GM10266 (cell line): ENCODE measurements at regions not wholly inside any gene's neighbourhood (a gene's known extent, or its start where the extent isn't known, plus 50 kb on each side); places are given as distances from the start of the nearest gene placed in this dataset.
"Not testable (repeated sequence)": the region's sequence is repeated elsewhere in the genome, so short reads cannot be mapped to it uniquely, and the experiment has no call there.

Experiments used
- DNase-seq: peaks from one replicate; pipeline ENCODE4 v3.0.0; 2012; ENCODE audit errors: extremely low spot score
- CTCF ChIP-seq: IDR thresholded peaks from 2 replicates; pipeline ENCODE4 v1.5.1; 2012; ENCODE audit warnings: mild to moderate bottlenecking, low read depth; ENCODE audit not compliant: control insufficient read depth, insufficient read depth; ENCODE audit errors: missing control alignments

DNA sequence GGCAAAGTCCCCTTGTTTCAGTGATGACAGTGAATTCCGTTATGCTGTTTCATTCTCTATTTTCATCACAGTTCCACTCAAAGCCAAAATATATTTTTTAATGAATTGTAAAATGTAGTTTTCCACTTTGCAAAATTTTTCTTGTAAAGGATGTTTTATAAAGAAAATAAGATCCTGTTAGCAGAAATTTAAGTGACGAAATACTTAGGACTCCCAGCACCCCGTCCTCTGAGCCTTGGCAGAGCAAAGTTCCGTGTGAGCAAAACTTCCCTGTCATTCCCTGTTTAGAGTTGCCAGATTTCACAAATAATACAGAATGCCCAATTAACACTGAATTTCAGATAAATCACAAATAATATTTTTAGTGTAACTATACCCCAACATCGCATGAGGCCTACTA is 81.0 kb upstream of the RBPJ start:
- no peak for TF ChIP-seq CTCF
- DNase-seq: no peak

- no peak for DNase-seq
- no peak for TF ChIP-seq CTCF
Observed at GRCh38 chr4:26241179-26241578, 79.6 kb upstream of the RBPJ start.

DNA sequence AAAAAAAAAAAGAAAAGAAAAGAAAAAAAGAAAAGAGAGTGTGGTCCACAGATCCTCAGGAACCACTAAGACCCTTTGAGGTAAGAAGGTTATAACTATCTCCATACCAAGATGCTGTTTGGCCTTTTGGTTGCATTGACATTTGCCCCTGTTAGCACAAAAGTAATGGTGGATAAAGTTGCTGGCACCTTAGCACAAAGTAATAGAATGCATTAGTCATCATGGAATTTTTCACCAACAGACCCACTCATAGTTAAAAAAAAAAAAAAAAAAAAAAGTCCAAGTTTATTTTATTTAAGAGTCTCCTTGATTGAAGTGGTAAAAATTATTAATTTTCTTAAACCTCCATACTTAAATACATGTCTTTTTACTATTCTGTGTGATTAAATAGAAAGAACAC is 78.4 kb upstream of the RBPJ start:
- no peak for DNase-seq

DNA sequence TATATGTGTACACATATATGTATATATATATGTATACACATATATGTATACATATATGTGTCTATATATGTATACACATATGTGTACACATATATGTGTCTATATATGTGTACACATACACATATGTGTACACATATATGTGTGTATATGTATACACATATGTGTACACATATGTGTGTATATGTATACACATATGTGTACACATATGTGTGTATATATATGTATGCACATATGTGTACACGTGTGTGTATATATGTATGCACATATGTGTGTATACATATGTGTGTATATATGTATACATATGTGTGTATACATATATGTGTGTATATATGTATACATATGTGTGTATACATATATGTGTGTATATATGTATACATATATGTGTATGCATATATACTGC is 76.7 kb upstream of the RBPJ start:
- not testable (repeated sequence) for DNase-seq

More for the DNA sequence above, 78.4 kb upstream of the RBPJ start:
- no peak for TF ChIP-seq CTCF

DNA sequence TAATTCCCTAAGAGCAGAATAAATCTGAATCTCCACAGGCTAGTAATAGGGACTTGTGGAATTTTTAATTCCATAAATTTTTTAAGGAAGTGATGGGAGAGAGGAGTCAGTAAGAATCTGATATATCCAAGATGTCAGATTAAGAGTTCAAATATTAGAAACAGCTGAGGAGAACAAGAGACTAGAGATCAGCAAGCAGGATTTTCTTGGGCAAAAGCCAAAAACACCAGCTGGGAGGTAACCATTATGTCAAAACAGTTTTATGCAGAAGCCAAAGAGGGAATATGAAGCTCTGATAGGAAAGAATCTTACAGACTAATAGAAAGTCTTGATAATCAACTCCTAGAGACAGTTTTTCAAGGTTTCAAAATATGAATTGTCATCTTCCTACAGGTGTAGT is 72.2 kb upstream of the RBPJ start:
- no peak for DNase-seq
- no peak for TF ChIP-seq CTCF

DNA sequence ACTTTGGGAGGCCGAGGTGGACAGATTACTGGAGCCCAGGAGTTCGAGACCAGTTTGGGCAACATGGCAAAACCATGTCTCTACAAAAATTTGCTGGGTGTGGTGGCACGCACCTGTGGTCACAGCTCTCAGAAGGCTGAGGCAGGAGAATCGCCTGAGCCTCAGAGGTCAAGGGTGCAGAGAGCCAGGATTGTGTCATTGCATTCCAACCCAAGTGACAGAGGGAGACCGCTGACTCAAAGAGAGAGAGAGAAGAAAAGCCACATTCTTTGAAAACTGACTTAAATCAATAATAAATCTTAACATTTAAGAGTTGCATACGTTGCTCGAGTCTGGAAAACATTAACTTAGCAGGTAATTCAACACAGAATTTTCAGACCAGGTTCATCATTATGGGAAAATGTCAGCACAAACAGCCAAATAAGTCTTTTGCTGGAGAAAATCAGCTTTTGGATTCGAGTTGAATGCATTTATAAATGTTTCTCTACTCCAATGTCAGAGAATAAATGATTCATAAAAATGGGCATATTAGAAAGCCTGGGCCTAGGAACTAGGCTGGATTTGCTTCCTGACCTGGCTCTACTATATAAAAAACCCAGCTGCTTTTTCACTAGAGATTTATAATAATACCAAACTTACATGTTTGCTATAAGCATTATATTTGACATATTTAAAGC is 68.3 kb upstream of the RBPJ start:
- no peak for DNase-seq
- TF ChIP-seq CTCF: no peak

GRCh38 chr4:26253968-26254367 is 66.8 kb upstream of the RBPJ start:
- no peak for DNase-seq

More at GRCh38 chr4:26253968-26254367, 66.8 kb upstream of the RBPJ start:
- no peak for TF ChIP-seq CTCF
